ENCODE measurements at regions not wholly inside any gene's neighbourhood (a gene's known extent, or its start where the extent isn't known, plus 50 kb on each side); places are given as distances from the start of the nearest gene placed in this dataset.

GRCh38 chr4:162350331-162350730 lies 186.5 kb upstream of the FSTL5 start:
- Histone ChIP-seq H3K27me3 (ENCODE audit: control insufficient read depth, insufficient read depth, low read length) (no peaks in the 10 kb centered on the region), H3K36me3 (ENCODE audit: control insufficient read depth, insufficient read depth, low read length) (no peaks in the 10 kb centered on the region), H3K4me3 (ENCODE audit: low read depth, low read length) (no peak overlapping the region)
- TF ChIP-seq CTCF (IDR thresholded peaks at IDR 0.05; ENCODE audit: insufficient read depth, low read depth, low read length), result no peak
- no peak for DNase-seq (ENCODE audit: low read depth)
- POLR2A ChIA-PET, result no interaction called here
- CTCF ChIA-PET, result no interaction called here

- no peak for DNase-seq (ENCODE audit: low read depth)
- TF ChIP-seq CTCF (IDR thresholded peaks at IDR 0.05; ENCODE audit: insufficient read depth, low read depth, low read length), result no peak
- Histone ChIP-seq H3K36me3 (ENCODE audit: control insufficient read depth, insufficient read depth, low read length) (no peaks in the 10 kb centered on the region), H3K4me3 (ENCODE audit: low read depth, low read length) (no peak overlapping the region), H3K27me3 (ENCODE audit: control insufficient read depth, insufficient read depth, low read length) (no peaks in the 10 kb centered on the region)
- ChIA-PET POLR2A (no interaction called here), CTCF (no interaction called here)
Measured at GRCh38 chr4:162349395-162349794, 185.6 kb upstream of the FSTL5 start.

- CTCF ChIA-PET, result no interaction called here
- no peak overlapping the region for H3K4me3 ChIP-seq (ENCODE audit: low read depth, low read length)
- no peak for DNase-seq (ENCODE audit: low read depth)
- H3K27me3 ChIP-seq (ENCODE audit: control insufficient read depth, insufficient read depth, low read length), result no peaks in the 10 kb centered on the region
- H3K36me3 ChIP-seq (ENCODE audit: control insufficient read depth, insufficient read depth, low read length), result no peaks in the 10 kb centered on the region
- POLR2A ChIA-PET, result no interaction called here
- TF ChIP-seq CTCF (IDR thresholded peaks at IDR 0.05; ENCODE audit: insufficient read depth, low read depth, low read length), result no peak
Measured at GRCh38 chr4:162347842-162348213, 184.0 kb upstream of the FSTL5 start.

GRCh38 chr4:162347156-162347841 lies 183.5 kb upstream of the FSTL5 start:
- Histone ChIP-seq H3K36me3 (ENCODE audit: control insufficient read depth, insufficient read depth, low read length) (no peaks in the 10 kb centered on the region), H3K4me3 (ENCODE audit: low read depth, low read length) (no peak overlapping the region), H3K27me3 (ENCODE audit: control insufficient read depth, insufficient read depth, low read length) (no peaks in the 10 kb centered on the region)
- CTCF ChIA-PET, result no interaction called here
- TF ChIP-seq CTCF (IDR thresholded peaks at IDR 0.05; ENCODE audit: insufficient read depth, low read depth, low read length), result no peak
- DNase-seq (ENCODE audit: low read depth), result no peak
- POLR2A ChIA-PET, result no interaction called here

- ChIA-PET POLR2A (no interaction called here), CTCF (no interaction called here)
- Histone ChIP-seq H3K4me3 (ENCODE audit: low read depth, low read length) (no peak overlapping the region), H3K36me3 (ENCODE audit: control insufficient read depth, insufficient read depth, low read length) (no peaks in the 10 kb centered on the region), H3K27me3 (ENCODE audit: control insufficient read depth, insufficient read depth, low read length) (no peaks in the 10 kb centered on the region)
- no peak for DNase-seq (ENCODE audit: low read depth)
- no peak for TF ChIP-seq CTCF (IDR thresholded peaks at IDR 0.05; ENCODE audit: insufficient read depth, low read depth, low read length)
Measured at GRCh38 chr4:162343967-162344366, 180.2 kb upstream of the FSTL5 start.

Data from BJ (cell line).